Endothelial cell of umbilical vein (primary cell): ENCODE measurements at regions not wholly inside any gene's neighbourhood (a gene's known extent, or its start where the extent isn't known, plus 50 kb on each side); places are given as distances from the start of the nearest gene placed in this dataset.

ENCODE experiments used
- BruUV-seq: library from RNA; stranded (reverse); fragments of 400-500 nt; replicated peaks from 2 replicates; lab custom pipeline; 2021; lab: Mats Ljungman, UMichigan
- CTCF ChIA-PET: fragments of 300-600, 350-600 bp; sonication (Branson Sonifier 250); formaldehyde crosslinking; loops from one replicate; lab custom pipeline; 2021; ENCODE audit warnings: antibody characterized with exemption, inconsistent platforms; lab: Charles Lee
- POLR2A ChIA-PET: fragments of 300-600, 350-600 bp; sonication (Branson Sonifier 250); formaldehyde crosslinking; loops from one replicate; lab custom pipeline; 2021; ENCODE audit warnings: antibody characterized with exemption, inconsistent platforms; lab: Charles Lee
- DNase-seq: peaks from one replicate; pipeline ENCODE4 v3.0.0-alpha.2; 2011; ENCODE audit warnings: low read depth, low spot score
- FAIRE-seq: peaks from 2 replicates; lab custom pipeline; 2011; peaks lifted over from hg19 to GRCh38; lab: Jason Lieb, UNC
- H2AFZ ChIP-seq: 2 replicates; pipeline ENCODE4 v1.6.0; 2012; ENCODE audit warnings: low read depth, low read length, control low read depth, inconsistent platforms
- H3K27ac ChIP-seq: 2 replicates; pipeline ENCODE4 v1.5.1; 2011; ENCODE audit warnings: low read depth, mild to moderate bottlenecking, control low read depth, low read length, moderate library complexity; ENCODE audit not compliant: insufficient read depth
- H3K27me3 ChIP-seq, 2 experiments: 2 replicates each; pipeline versions ENCODE4 v1.6.0 to v1.6.1; 2011; ENCODE audit warnings: low read length in 2 of 2, mixed read lengths in 1 of 2; ENCODE audit not compliant: control insufficient read depth in 2 of 2, insufficient read depth in 2 of 2
- H3K36me3 ChIP-seq, 2 experiments: 2 replicates in 1 of 2; 3 replicates in 1 of 2; pipeline ENCODE4 v1.5.1; 2011; ENCODE audit warnings: low read length in 2 of 2, mild to moderate bottlenecking in 1 of 2, moderate library complexity in 1 of 2; ENCODE audit not compliant: control insufficient read depth in 2 of 2, insufficient read depth in 2 of 2; ENCODE audit errors: extremely low read depth in 1 of 2
- H3K4me1 ChIP-seq: 3 replicates; pipeline ENCODE4 v1.5.1; 2011; ENCODE audit warnings: mild to moderate bottlenecking, low read length; ENCODE audit not compliant: control insufficient read depth, insufficient read depth; ENCODE audit errors: extremely low read depth
- H3K4me2 ChIP-seq: 2 replicates; pipeline ENCODE4 v1.6.1; 2011; ENCODE audit warnings: low read length, control low read depth, mixed read lengths; ENCODE audit not compliant: insufficient read depth
- H3K4me3 ChIP-seq, 3 experiments: fragments of 200-600 bp in 1 of 3; sonication (generic), shearing (Covaris generic) in 1 of 3; replicated peaks in 1 of 3; 2 replicates each; pipeline ENCODE4 v1.5.1; 2011 to 2016; ENCODE audit warnings: control low read depth in 3 of 3, low read length in 3 of 3, mild to moderate bottlenecking in 2 of 3, inconsistent platforms in 1 of 3, low read depth in 1 of 3, moderate library complexity in 1 of 3; ENCODE audit not compliant: insufficient read depth in 1 of 3
- H3K79me2 ChIP-seq: 2 replicates; pipeline ENCODE4 v1.6.0; 2012; ENCODE audit warnings: low read length, inconsistent platforms; ENCODE audit not compliant: control insufficient read depth, insufficient read depth
- H3K9ac ChIP-seq: replicated peaks from 2 replicates; pipeline ENCODE3; 2011; ENCODE audit warnings: low read length, control low read depth; ENCODE audit not compliant: insufficient read depth; ENCODE audit errors: extremely low read depth
- H3K9me1 ChIP-seq: replicated peaks from 3 replicates; pipeline ENCODE4 v1.6.0; 2011; ENCODE audit warnings: mild to moderate bottlenecking, low read length; ENCODE audit not compliant: control insufficient read depth, insufficient read depth; ENCODE audit errors: extremely low read depth
- H3K9me3 ChIP-seq: replicated peaks from 2 replicates; pipeline ENCODE4 v1.5.1; 2012; ENCODE audit warnings: low read length, inconsistent platforms; ENCODE audit not compliant: control insufficient read depth, insufficient read depth
- H4K20me1 ChIP-seq: replicated peaks from 2 replicates; pipeline ENCODE3; 2011; ENCODE audit warnings: mild to moderate bottlenecking, low read length; ENCODE audit not compliant: control insufficient read depth, insufficient read depth; ENCODE audit errors: extremely low read depth
- EZH2 ChIP-seq: IDR thresholded peaks from 2 replicates; pipeline ENCODE4 v1.6.1; 2012; ENCODE audit warnings: borderline replicate concordance, low read depth, mild to moderate bottlenecking, moderate library complexity, low read length, inconsistent platforms; ENCODE audit not compliant: severe bottlenecking
- FOS ChIP-seq: IDR thresholded peaks from 2 replicates; pipeline ENCODE4 v1.6.1; 2011; ENCODE audit warnings: mild to moderate bottlenecking, low read length, moderate library complexity, borderline replicate concordance; ENCODE audit not compliant: insufficient read depth
- GATA2 ChIP-seq: IDR thresholded peaks from 2 replicates; pipeline ENCODE4 v1.7.0; 2011; ENCODE audit warnings: low read depth, mild to moderate bottlenecking, moderate library complexity, mixed read lengths, low read length; ENCODE audit not compliant: insufficient read length, insufficient read depth
- JUN ChIP-seq: IDR thresholded peaks from 2 replicates; pipeline ENCODE4 v1.6.1; 2011; ENCODE audit warnings: borderline replicate concordance, low read depth; ENCODE audit not compliant: insufficient read length, insufficient read depth
- MYC ChIP-seq: IDR thresholded peaks from one replicate; pipeline ENCODE4 v1.6.1; 2011; ENCODE audit warnings: mild to moderate bottlenecking, low read depth, low read length
- POLR2A ChIP-seq: IDR thresholded peaks from 2 replicates; pipeline ENCODE4 v1.6.1; 2012; ENCODE audit warnings: low read depth, mild to moderate bottlenecking, control low read depth, low read length
- POLR2AphosphoS5 ChIP-seq: IDR thresholded peaks from 2 replicates; pipeline ENCODE4 v1.6.1; 2012; ENCODE audit warnings: low read depth, mild to moderate bottlenecking, control low read depth, low read length, moderate library complexity; ENCODE audit not compliant: insufficient read depth
- dilution Hi-C: fragments of 300-500 bp; cut with MboI; formaldehyde crosslinking; loops from one replicate; pipeline ENCODE4 v1.15.0; 2019; ENCODE audit warnings: low sequenced_read_pairs; ENCODE audit not compliant: extremely low pct_ligation_motif_present
- intact Hi-C: fragments of 100-400 bp; cut with micrococcal nuclease; formaldehyde crosslinking; loops from one replicate; pipeline ENCODE4 v1.10.0; 2022
- TF ChIP-seq, protein P1 (sequence below), 2 donors: IDR thresholded peaks; 1 replicate in 1 of 2; 2 replicates in 1 of 2; pipeline ENCODE4 v1.5.1; 2011; ENCODE audit warnings: low read length in 2 of 2, mild to moderate bottlenecking in 2 of 2, moderate library complexity in 2 of 2, control low read depth in 1 of 2, inconsistent platforms in 1 of 2, low read depth in 1 of 2; ENCODE audit not compliant: insufficient read depth in 1 of 2; ENCODE audit errors: extremely low read depth in 1 of 2
- TF ChIP-seq, protein P2 (sequence below): IDR thresholded peaks from 2 replicates; pipeline ENCODE4 v1.6.1; 2011; ENCODE audit not compliant: insufficient read depth, insufficient read length

DNA sequence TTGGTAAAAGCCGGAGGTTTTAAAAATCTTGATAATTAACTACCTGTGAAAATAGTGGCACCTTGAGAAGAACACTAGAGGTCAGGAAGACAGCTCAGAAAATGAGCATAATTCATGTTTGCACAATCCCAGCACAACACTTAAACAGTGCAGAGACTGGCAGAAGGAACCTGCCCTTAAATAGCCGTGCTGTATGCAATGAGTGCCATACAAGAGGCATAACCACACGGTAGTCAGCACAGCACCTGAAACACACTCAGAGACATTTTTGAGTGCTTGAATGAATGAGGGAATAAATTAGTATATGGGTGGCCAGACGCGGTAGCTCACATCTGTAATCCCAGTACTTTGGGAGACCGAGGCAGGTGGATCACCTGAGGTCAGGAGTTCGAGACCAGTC, 164.9 kb downstream of the PAX3 start:
- BruUV-seq, result no TSS peak
- no peak overlapping the region for H3K9ac ChIP-seq
- DNase-seq (no peak), FAIRE-seq (no peak)
- H3K36me3 ChIP-seq, result no peaks in the 10 kb centered on the region
- peaks cover 2% of the 10 kb centered on the region for H3K9me3 ChIP-seq
- intact Hi-C loops, result no loop called here
- H3K27ac ChIP-seq, result no peak overlapping the region
- no peaks in the 10 kb centered on the region for H3K9me1 ChIP-seq
- H4K20me1 ChIP-seq, result no peaks in the 10 kb centered on the region
- no peaks in the 10 kb centered on the region for H3K4me1 ChIP-seq
- H2AFZ ChIP-seq, result no peak overlapping the region
- no peak for TF ChIP-seq JUN
- TF ChIP-seq EZH2, result no peak
- TF ChIP-seq, protein P1, sequence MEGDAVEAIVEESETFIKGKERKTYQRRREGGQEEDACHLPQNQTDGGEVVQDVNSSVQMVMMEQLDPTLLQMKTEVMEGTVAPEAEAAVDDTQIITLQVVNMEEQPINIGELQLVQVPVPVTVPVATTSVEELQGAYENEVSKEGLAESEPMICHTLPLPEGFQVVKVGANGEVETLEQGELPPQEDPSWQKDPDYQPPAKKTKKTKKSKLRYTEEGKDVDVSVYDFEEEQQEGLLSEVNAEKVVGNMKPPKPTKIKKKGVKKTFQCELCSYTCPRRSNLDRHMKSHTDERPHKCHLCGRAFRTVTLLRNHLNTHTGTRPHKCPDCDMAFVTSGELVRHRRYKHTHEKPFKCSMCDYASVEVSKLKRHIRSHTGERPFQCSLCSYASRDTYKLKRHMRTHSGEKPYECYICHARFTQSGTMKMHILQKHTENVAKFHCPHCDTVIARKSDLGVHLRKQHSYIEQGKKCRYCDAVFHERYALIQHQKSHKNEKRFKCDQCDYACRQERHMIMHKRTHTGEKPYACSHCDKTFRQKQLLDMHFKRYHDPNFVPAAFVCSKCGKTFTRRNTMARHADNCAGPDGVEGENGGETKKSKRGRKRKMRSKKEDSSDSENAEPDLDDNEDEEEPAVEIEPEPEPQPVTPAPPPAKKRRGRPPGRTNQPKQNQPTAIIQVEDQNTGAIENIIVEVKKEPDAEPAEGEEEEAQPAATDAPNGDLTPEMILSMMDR (IDR thresholded peaks at IDR 0.05; ENCODE audit: extremely low read depth in 1 of 2, insufficient read depth in 1 of 2, low read depth in 1 of 2, low read length in 2 of 2), result no peak
- TF ChIP-seq POLR2AphosphoS5, result no peak
- TF ChIP-seq POLR2A, result no peak
- TF ChIP-seq MYC, result no peak
- TF ChIP-seq FOS, result no peak
- TF ChIP-seq, protein P2, sequence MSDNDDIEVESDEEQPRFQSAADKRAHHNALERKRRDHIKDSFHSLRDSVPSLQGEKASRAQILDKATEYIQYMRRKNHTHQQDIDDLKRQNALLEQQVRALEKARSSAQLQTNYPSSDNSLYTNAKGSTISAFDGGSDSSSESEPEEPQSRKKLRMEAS, result no peak
- no peak for TF ChIP-seq GATA2
- dilution Hi-C loops, result no loop called here
- no peak overlapping the region for H3K4me3 ChIP-seq
- POLR2A ChIA-PET, result no interaction called here
- CTCF ChIA-PET, result no interaction called here
- no peak overlapping the region for H3K4me2 ChIP-seq
- H3K27me3 ChIP-seq, result no peaks in the 10 kb centered on the region
- no peaks in the 10 kb centered on the region for H3K79me2 ChIP-seq
